Trophoblast cell (in vitro differentiated cells and primary cell): ENCODE measurements at regions not wholly inside any gene's neighbourhood (a gene's known extent, or its start where the extent isn't known, plus 50 kb on each side); places are given as distances from the start of the nearest gene placed in this dataset.

ENCODE experiments used
- DNase-seq, 2 donors: peaks; one replicate each; pipeline ENCODE4 v3.0.0-alpha.2; 2016
- H2AFZ ChIP-seq: 2 replicates; pipeline ENCODE4 v1.6.1; 2013; ENCODE audit warnings: low read length, moderate library complexity, mild to moderate bottlenecking; ENCODE audit not compliant: insufficient read depth, poor library complexity
- H2AK5ac ChIP-seq: 2 replicates; pipeline ENCODE4 v1.6.1; 2013; ENCODE audit warnings: mild to moderate bottlenecking, low read length
- H2BK120ac ChIP-seq: 2 replicates; pipeline ENCODE4 v1.6.1; 2013; ENCODE audit warnings: low read length, mild to moderate bottlenecking, moderate library complexity; ENCODE audit not compliant: insufficient read depth, poor library complexity
- H2BK12ac ChIP-seq: 2 replicates; pipeline ENCODE4 v1.6.1; 2013; ENCODE audit warnings: mild to moderate bottlenecking, low read length, moderate library complexity
- H2BK5ac ChIP-seq: 2 replicates; pipeline ENCODE4 v1.6.1; 2013; ENCODE audit warnings: low read length, low read depth, moderate library complexity, mild to moderate bottlenecking; ENCODE audit not compliant: poor library complexity
- H3K14ac ChIP-seq: 2 replicates; pipeline ENCODE4 v1.6.1; 2013; ENCODE audit warnings: mild to moderate bottlenecking, low read length
- H3K18ac ChIP-seq: 2 replicates; pipeline ENCODE4 v1.6.1; 2013; ENCODE audit warnings: mild to moderate bottlenecking, low read length
- H3K23ac ChIP-seq: 2 replicates; pipeline ENCODE4 v1.6.1; 2013; ENCODE audit warnings: low read length
- H3K27ac ChIP-seq: 2 replicates; pipeline ENCODE4 v1.5.1; 2013; ENCODE audit warnings: low read depth, mild to moderate bottlenecking, inconsistent platforms, low read length, moderate library complexity
- H3K27me3 ChIP-seq: 2 replicates; pipeline ENCODE4 v1.6.1; 2013; ENCODE audit warnings: inconsistent platforms, mild to moderate bottlenecking, low read length, moderate library complexity; ENCODE audit not compliant: insufficient read depth
- H3K36me3 ChIP-seq, 2 experiments: 1 replicate in 1 of 2; 2 replicates in 1 of 2; pipeline ENCODE4 v1.6.1; 2013; ENCODE audit warnings: low read length in 2 of 2, mild to moderate bottlenecking in 2 of 2, moderate library complexity in 1 of 2; ENCODE audit not compliant: insufficient read depth in 2 of 2, control insufficient read depth in 1 of 2
- H3K4ac ChIP-seq: 2 replicates; pipeline ENCODE4 v1.6.1; 2013; ENCODE audit warnings: low read depth, mild to moderate bottlenecking, low read length, moderate library complexity
- H3K4me1 ChIP-seq, 2 experiments: 1 replicate in 1 of 2; 2 replicates in 1 of 2; pipeline ENCODE4 v1.6.1; 2013; ENCODE audit warnings: low read length in 2 of 2, mild to moderate bottlenecking in 2 of 2, moderate library complexity in 1 of 2; ENCODE audit not compliant: insufficient read depth in 2 of 2, control insufficient read depth in 1 of 2
- H3K4me2 ChIP-seq: 2 replicates; pipeline ENCODE4 v1.6.1; 2013; ENCODE audit warnings: inconsistent platforms, mild to moderate bottlenecking, low read length, moderate library complexity
- H3K4me3 ChIP-seq: 2 replicates; pipeline ENCODE4 v1.5.1; 2013; ENCODE audit warnings: mild to moderate bottlenecking, low read depth, low read length, inconsistent platforms
- H3K79me1 ChIP-seq: one replicate; pipeline ENCODE4 v1.6.1; 2013; ENCODE audit warnings: low read length
- H3K79me2 ChIP-seq: 2 replicates; pipeline ENCODE4 v1.6.1; 2013; ENCODE audit warnings: low read length, mild to moderate bottlenecking; ENCODE audit not compliant: control insufficient read depth, insufficient read depth, poor library complexity
- H3K9ac ChIP-seq: 2 replicates; pipeline ENCODE4 v1.6.1; 2013; ENCODE audit warnings: mild to moderate bottlenecking, low read length
- H3K9me3 ChIP-seq: 2 replicates; pipeline ENCODE4 v1.6.1; 2013; ENCODE audit warnings: low read depth, mild to moderate bottlenecking, control low read depth, inconsistent platforms, low read length; ENCODE audit not compliant: insufficient read depth
- H4K12ac ChIP-seq: 2 replicates; pipeline ENCODE4 v1.6.1; 2013; ENCODE audit warnings: low read depth, mild to moderate bottlenecking, low read length, moderate library complexity
- H4K8ac ChIP-seq: 2 replicates; pipeline ENCODE4 v1.6.1; 2013; ENCODE audit warnings: low read depth, mild to moderate bottlenecking, low read length, moderate library complexity
- H4K91ac ChIP-seq: one replicate; pipeline ENCODE4 v1.6.1; 2013; ENCODE audit warnings: low read depth, mild to moderate bottlenecking, low read length, moderate library complexity
- WGBS: extraction: QIAGEN DNeasy Blood & Tissue Kit; methylation state at CpG from one replicate; pipeline ENCODE4 v1.1.7; 2013; ENCODE audit warnings: missing lambda C conversion rate; ENCODE audit not compliant: insufficient read length, insufficient coverage; ENCODE audit errors: extremely low coverage; 5-methylcytosine and 5-hydroxymethylcytosine counted together

DNA sequence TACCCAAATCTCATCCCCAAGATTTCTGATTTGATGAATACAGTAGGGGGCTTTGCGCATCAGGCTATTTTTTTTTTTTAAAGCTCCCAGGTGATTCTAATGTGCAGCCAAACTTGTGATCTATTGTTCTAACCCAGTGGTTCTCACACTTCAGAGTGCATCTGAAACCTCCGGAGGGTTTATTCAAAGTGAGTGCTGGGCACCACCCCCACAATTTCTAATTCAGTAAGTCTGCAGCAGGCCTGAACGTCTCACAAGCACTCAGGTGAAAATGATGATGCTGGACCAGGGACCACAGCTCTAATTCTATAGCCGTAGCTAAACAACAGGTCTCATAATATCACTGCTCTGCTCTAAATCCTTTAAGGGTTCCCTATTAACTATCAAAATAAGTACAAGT, 211.4 kb downstream of the FMR1NB start:
- H2BK12ac ChIP-seq, result no peak overlapping the region
- H4K12ac ChIP-seq, result no peak overlapping the region
- no peak overlapping the region for H2BK5ac ChIP-seq
- no peaks in the 10 kb centered on the region for H3K36me3 ChIP-seq
- DNase-seq, result no peak
- H3K9me3 ChIP-seq, result no peaks in the 10 kb centered on the region
- H2AFZ ChIP-seq, result no peak overlapping the region
- H3K4me3 ChIP-seq, result no peak overlapping the region
- H3K4me1 ChIP-seq, result no peaks in the 10 kb centered on the region
- H2BK120ac ChIP-seq, result no peak overlapping the region
- no peak overlapping the region for H3K18ac ChIP-seq
- no peak overlapping the region for H4K8ac ChIP-seq
- H3K14ac ChIP-seq, result no peak overlapping the region
- H4K91ac ChIP-seq, result no peak overlapping the region
- H3K4me2 ChIP-seq, result no peak overlapping the region
- H3K4ac ChIP-seq, result no peak overlapping the region
- H3K9ac ChIP-seq, result no peak overlapping the region
- no peak overlapping the region for H3K23ac ChIP-seq
- H2AK5ac ChIP-seq, result no peak overlapping the region
- H3K79me2 ChIP-seq, result no peaks in the 10 kb centered on the region
- H3K79me1 ChIP-seq, result no peaks in the 10 kb centered on the region
- no peaks in the 10 kb centered on the region for H3K27me3 ChIP-seq
- H3K27ac ChIP-seq, result no peak overlapping the region
- WGBS, result no CpG with 5 or more reads among the region's 4 CpGs

DNA sequence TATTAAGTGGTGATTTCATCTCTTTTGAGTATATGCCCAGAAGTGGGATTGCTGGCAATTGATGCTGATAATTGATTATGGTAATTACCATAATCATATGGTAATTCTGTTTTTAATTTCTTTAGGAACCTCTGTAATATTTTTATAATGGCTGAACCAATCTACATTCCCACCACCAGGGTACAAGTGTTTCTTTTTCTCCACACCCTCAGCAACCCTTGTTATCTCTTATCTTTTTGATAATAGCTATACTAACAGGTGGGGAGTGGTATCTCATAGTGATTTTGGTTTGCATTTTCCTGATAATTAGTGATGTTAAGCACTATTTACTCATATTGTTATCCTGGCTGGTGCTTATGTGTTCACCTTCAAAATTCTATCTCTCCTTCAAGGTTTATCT, 212.6 kb downstream of the FMR1NB start:
- no peak overlapping the region for H3K9ac ChIP-seq

DNA sequence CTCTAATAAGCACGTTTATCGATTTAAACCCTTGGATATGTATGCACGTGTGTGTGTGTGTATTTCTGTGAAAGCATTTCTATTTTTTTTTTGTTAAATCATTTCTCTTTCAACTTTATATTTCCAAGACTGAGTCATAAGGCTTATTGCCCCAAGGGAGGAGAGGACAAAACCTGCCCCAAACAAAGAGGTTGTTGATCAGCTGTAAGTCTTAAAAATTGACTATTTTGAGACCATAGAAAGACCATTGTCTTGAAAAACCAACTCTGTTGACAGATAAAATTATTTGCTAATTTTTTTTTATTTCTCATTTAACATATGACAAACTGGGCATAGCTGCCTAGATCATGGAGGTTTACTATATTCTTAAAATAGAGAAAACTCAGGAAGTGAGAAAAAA, 222.4 kb downstream of the FMR1NB start:
- no peak overlapping the region for H2BK12ac ChIP-seq
- no peak overlapping the region for H2BK120ac ChIP-seq
- H3K14ac ChIP-seq, result no peak overlapping the region
- no peaks in the 10 kb centered on the region for H3K79me2 ChIP-seq
- H2AFZ ChIP-seq, result no peak overlapping the region
- WGBS, result no CpG with 5 or more reads among the region's 3 CpGs
- H3K23ac ChIP-seq, result no peak overlapping the region
- no peak overlapping the region for H3K27ac ChIP-seq
- no peak for DNase-seq
- no peak overlapping the region for H2BK5ac ChIP-seq
- no peak overlapping the region for H3K4me2 ChIP-seq
- no peak overlapping the region for H3K18ac ChIP-seq
- no peaks in the 10 kb centered on the region for H3K79me1 ChIP-seq
- no peak overlapping the region for H4K12ac ChIP-seq
- no peak overlapping the region for H4K8ac ChIP-seq
- no peak overlapping the region for H3K4ac ChIP-seq
- no peak overlapping the region for H4K91ac ChIP-seq
- no peak overlapping the region for H3K9ac ChIP-seq
- H3K4me1 ChIP-seq, result no peaks in the 10 kb centered on the region
- H3K27me3 ChIP-seq, result no peaks in the 10 kb centered on the region
- no peaks in the 10 kb centered on the region for H3K36me3 ChIP-seq
- H3K9me3 ChIP-seq, result no peaks in the 10 kb centered on the region
- no peak overlapping the region for H2AK5ac ChIP-seq
- H3K4me3 ChIP-seq, result no peak overlapping the region

More for the DNA sequence above, 212.6 kb downstream of the FMR1NB start:
- no peaks in the 10 kb centered on the region for H3K79me1 ChIP-seq
- H2BK12ac ChIP-seq, result no peak overlapping the region
- no peak overlapping the region for H2BK5ac ChIP-seq
- H2AK5ac ChIP-seq, result no peak overlapping the region
- H3K36me3 ChIP-seq, result no peaks in the 10 kb centered on the region
- H3K27ac ChIP-seq, result no peak overlapping the region
- no peak overlapping the region for H3K14ac ChIP-seq
- H2BK120ac ChIP-seq, result no peak overlapping the region
- no peak overlapping the region for H3K4me3 ChIP-seq
- no peaks in the 10 kb centered on the region for H3K4me1 ChIP-seq
- no peak for DNase-seq
- no peak overlapping the region for H3K4ac ChIP-seq
- H3K79me2 ChIP-seq, result no peaks in the 10 kb centered on the region
- H3K27me3 ChIP-seq, result no peaks in the 10 kb centered on the region
- H3K18ac ChIP-seq, result no peak overlapping the region
- H3K9me3 ChIP-seq, result no peaks in the 10 kb centered on the region
- H2AFZ ChIP-seq, result no peak overlapping the region
- H4K91ac ChIP-seq, result no peak overlapping the region
- H3K4me2 ChIP-seq, result no peak overlapping the region
- H4K12ac ChIP-seq, result no peak overlapping the region
- H4K8ac ChIP-seq, result no peak overlapping the region
- no peak overlapping the region for H3K23ac ChIP-seq

DNA sequence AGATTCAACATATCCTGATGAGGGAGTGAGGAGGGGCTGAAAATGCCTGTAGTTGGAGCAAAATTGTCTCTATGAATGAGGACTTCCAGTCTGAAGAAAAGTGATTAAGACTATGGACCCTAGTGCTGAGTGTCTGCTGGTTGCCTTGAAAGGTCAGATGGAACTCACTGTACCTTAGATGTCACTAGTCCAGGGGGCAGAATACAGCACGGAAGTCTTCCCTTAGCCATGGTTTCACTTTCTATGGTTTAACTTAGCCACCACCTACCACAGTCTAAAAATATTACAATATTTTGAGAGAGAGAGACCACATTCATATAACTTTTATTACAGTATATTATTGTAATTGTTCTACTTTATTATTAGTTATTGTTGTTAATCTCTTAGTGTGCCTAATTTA, 223.1 kb downstream of the FMR1NB start:
- Histone ChIP-seq H3K79me2 (no peaks in the 10 kb centered on the region), H4K91ac (no peak overlapping the region), H2AK5ac (no peak overlapping the region), H3K18ac (no peak overlapping the region), H2BK5ac (no peak overlapping the region), H3K4me1 (no peaks in the 10 kb centered on the region), H3K9me3 (no peaks in the 10 kb centered on the region), H3K4ac (no peak overlapping the region), H2BK120ac (no peak overlapping the region), H4K12ac (no peak overlapping the region), H4K8ac (no peak overlapping the region), H3K4me2 (no peak overlapping the region), H2AFZ (no peak overlapping the region), H3K4me3 (no peak overlapping the region), H3K14ac (no peak overlapping the region), H3K9ac (no peak overlapping the region), H2BK12ac (no peak overlapping the region), H3K79me1 (no peaks in the 10 kb centered on the region), H3K27me3 (no peaks in the 10 kb centered on the region), H3K36me3 (no peaks in the 10 kb centered on the region), H3K23ac (no peak overlapping the region), H3K27ac (no peak overlapping the region)
- DNase-seq, result no peak
- no CpG with 5 or more reads among the region's 1 CpG for WGBS

DNA sequence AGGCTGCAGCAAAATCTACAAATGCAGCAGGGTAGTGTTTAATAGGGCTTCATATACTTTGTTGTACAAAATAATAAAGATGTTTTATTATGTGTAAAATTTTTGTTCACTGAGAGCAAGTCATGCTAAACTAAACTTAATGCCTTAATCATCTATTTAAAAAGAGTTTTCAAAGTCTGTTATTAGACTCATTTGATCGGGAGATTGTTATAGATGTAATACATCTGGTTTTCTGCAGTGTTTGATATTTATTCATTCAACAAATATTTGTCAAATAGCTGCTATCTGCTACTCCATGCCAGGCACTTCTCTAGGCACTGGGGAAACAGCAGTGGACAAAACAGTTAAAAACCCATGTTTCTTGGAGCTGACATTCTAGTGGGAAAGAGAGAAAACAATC, 233.6 kb downstream of the FMR1NB start:
- Histone ChIP-seq H3K14ac (no peak overlapping the region), H3K23ac (no peak overlapping the region), H3K9ac (no peak overlapping the region), H3K79me1 (no peaks in the 10 kb centered on the region), H3K4me2 (no peak overlapping the region), H3K4me3 (no peak overlapping the region), H3K79me2 (no peaks in the 10 kb centered on the region), H3K9me3 (no peaks in the 10 kb centered on the region), H2AFZ (no peak overlapping the region), H2BK12ac (no peak overlapping the region), H2BK5ac (no peak overlapping the region), H4K8ac (no peak overlapping the region), H2BK120ac (no peak overlapping the region), H4K91ac (no peak overlapping the region), H3K27ac (no peak overlapping the region), H2AK5ac (no peak overlapping the region), H3K4ac (no peak overlapping the region), H3K4me1 (no peaks in the 10 kb centered on the region), H3K27me3 (no peaks in the 10 kb centered on the region), H3K36me3 (no peaks in the 10 kb centered on the region), H3K18ac (no peak overlapping the region), H4K12ac (no peak overlapping the region)
- DNase-seq, result no peak
- no CpG with 5 or more reads among the region's 1 CpG for WGBS
